HEK293 (cell line): ENCODE measurements at regions not wholly inside any gene's neighbourhood (a gene's known extent, or its start where the extent isn't known, plus 50 kb on each side); places are given as distances from the start of the nearest gene placed in this dataset.

Experiments used
- CTCF ChIA-PET: fragments of 350-600 bp; formaldehyde crosslinking; extraction: SDS; loops from one replicate; lab custom pipeline; 2021; ENCODE audit warnings: antibody characterized with exemption; lab: Yijun Ruan, JAX
- POLR2A ChIA-PET: fragments of 300-600 bp; formaldehyde crosslinking; extraction: SDS; loops from one replicate; lab custom pipeline; 2020; ENCODE audit warnings: antibody characterized with exemption, inconsistent platforms; lab: Yijun Ruan, JAX
- H3K27ac ChIP-seq: fragments of 200-500 bp; sonication (Bioruptor generic); 2 replicates; pipeline ENCODE4 v1.5.1; 2014; ENCODE audit warnings: low read depth, low read length, control low read depth, inconsistent platforms; ENCODE audit errors: extremely low read depth
- H3K36me3 ChIP-seq, 2 experiments: fragments of 200-500 bp in 1 of 2; sonication (Bioruptor generic) in 1 of 2; 1 replicate in 1 of 2; 2 replicates in 1 of 2; pipeline ENCODE4 v1.5.1; 2014 to 2017; ENCODE audit warnings: inconsistent platforms in 2 of 2, low read length in 2 of 2; ENCODE audit not compliant: control insufficient read depth in 2 of 2, insufficient read depth in 1 of 2
- H3K4me1 ChIP-seq: fragments of 200-500 bp; sonication (Bioruptor generic); 2 replicates; pipeline ENCODE4 v1.5.1; 2014; ENCODE audit warnings: mild to moderate bottlenecking, low read length, inconsistent platforms; ENCODE audit not compliant: control insufficient read depth, insufficient read depth
- H3K4me3 ChIP-seq: 2 replicates; pipeline ENCODE4 v1.5.1; 2011; ENCODE audit warnings: low read depth, mild to moderate bottlenecking, control low read depth, low read length, moderate library complexity
- H3K9me3 ChIP-seq: fragments of 200-500 bp; sonication (Bioruptor generic); 2 replicates; pipeline ENCODE4 v1.5.1; 2014; ENCODE audit warnings: low read depth, low read length, inconsistent platforms; ENCODE audit not compliant: control insufficient read depth, insufficient read depth
- ELK4 ChIP-seq: IDR thresholded peaks from 2 replicates; pipeline ENCODE4 v1.6.1; 2011; ENCODE audit warnings: mild to moderate bottlenecking, low read depth, low read length, borderline replicate concordance
- GFI1B ChIP-seq: fragments of 450-650 bp; formaldehyde crosslinking; IDR thresholded peaks from 2 replicates; pipeline ENCODE4 v1.5.1; 2016; ENCODE audit warnings: missing biosample characterization, missing genetic modification characterization
- HIC1 ChIP-seq: fragments of 450-650 bp; formaldehyde crosslinking; IDR thresholded peaks from 2 replicates; pipeline ENCODE4 v1.5.1; 2016; ENCODE audit warnings: missing biosample characterization, missing genetic modification characterization
- KLF17 ChIP-seq: fragments of 450-650 bp; formaldehyde crosslinking; IDR thresholded peaks from 2 replicates; pipeline ENCODE4 v1.5.1; 2016; ENCODE audit warnings: missing biosample characterization, missing genetic modification characterization
- MZF1 ChIP-seq: fragments of 450-650 bp; formaldehyde crosslinking; IDR thresholded peaks from 2 replicates; pipeline ENCODE4 v1.5.1; 2017; ENCODE audit warnings: missing biosample characterization, missing genetic modification characterization, borderline replicate concordance
- PATZ1 ChIP-seq: fragments of 450-650 bp; formaldehyde crosslinking; IDR thresholded peaks from 2 replicates; pipeline ENCODE4 v1.5.1; 2016; ENCODE audit warnings: missing biosample characterization, missing genetic modification characterization
- SCRT1 ChIP-seq: fragments of 450-650 bp; formaldehyde crosslinking; IDR thresholded peaks from 2 replicates; pipeline ENCODE4 v1.5.1; 2016; ENCODE audit warnings: missing biosample characterization, missing genetic modification characterization, borderline replicate concordance
- SCRT2 ChIP-seq: fragments of 450-650 bp; formaldehyde crosslinking; IDR thresholded peaks from 2 replicates; pipeline ENCODE4 v1.5.1; 2016; ENCODE audit warnings: missing biosample characterization, missing genetic modification characterization
- SP7 ChIP-seq: fragments of 450-650 bp; formaldehyde crosslinking; IDR thresholded peaks from 2 replicates; pipeline ENCODE4 v1.5.1; 2016; ENCODE audit warnings: missing biosample characterization, missing genetic modification characterization
- TCF7L2 ChIP-seq: IDR thresholded peaks from 2 replicates; pipeline ENCODE4 v1.6.1; 2011; ENCODE audit warnings: low read depth, mild to moderate bottlenecking, inconsistent platforms, low read length, moderate library complexity, borderline replicate concordance
- ZBTB10 ChIP-seq: fragments of 450-650 bp; formaldehyde crosslinking; IDR thresholded peaks from 2 replicates; pipeline ENCODE4 v1.5.1; 2016; ENCODE audit warnings: missing biosample characterization, missing genetic modification characterization
- ZNF138 ChIP-seq: fragments of 450-650 bp; formaldehyde crosslinking; IDR thresholded peaks from 2 replicates; pipeline ENCODE4 v1.5.1; 2016; ENCODE audit warnings: missing biosample characterization, missing genetic modification characterization, borderline replicate concordance
- ZNF16 ChIP-seq: fragments of 450-650 bp; formaldehyde crosslinking; IDR thresholded peaks from 2 replicates; pipeline ENCODE4 v1.5.1; 2016; ENCODE audit warnings: low read depth, missing biosample characterization, missing genetic modification characterization
- ZNF19 ChIP-seq: fragments of 450-650 bp; formaldehyde crosslinking; IDR thresholded peaks from 2 replicates; pipeline ENCODE4; 2016; ENCODE audit warnings: missing biosample characterization, missing genetic modification characterization, low read depth
- ZNF302 ChIP-seq: fragments of 450-650 bp; formaldehyde crosslinking; IDR thresholded peaks from 2 replicates; pipeline ENCODE4 v1.5.1; 2016; ENCODE audit warnings: missing biosample characterization, missing genetic modification characterization, low read depth
- ZNF423 ChIP-seq: fragments of 450-650 bp; formaldehyde crosslinking; IDR thresholded peaks from 2 replicates; pipeline ENCODE4 v1.5.1; 2016; ENCODE audit warnings: missing biosample characterization, missing genetic modification characterization
- ZNF433 ChIP-seq: fragments of 450-650 bp; formaldehyde crosslinking; IDR thresholded peaks from 2 replicates; pipeline ENCODE4 v1.5.1; 2016; ENCODE audit warnings: missing biosample characterization, missing genetic modification characterization, low read depth
- ZNF544 ChIP-seq: fragments of 450-650 bp; formaldehyde crosslinking; IDR thresholded peaks from 2 replicates; pipeline ENCODE4 v1.5.0; 2017; ENCODE audit warnings: missing biosample characterization, missing genetic modification characterization
- ZNF664 ChIP-seq: fragments of 450-650 bp; formaldehyde crosslinking; IDR thresholded peaks from 2 replicates; pipeline ENCODE4 v1.5.1; 2016; ENCODE audit warnings: missing biosample characterization, missing genetic modification characterization
- ZNF677 ChIP-seq: fragments of 450-650 bp; IDR thresholded peaks from 2 replicates; pipeline ENCODE4 v1.5.0; 2018; ENCODE audit warnings: missing biosample characterization, mild to moderate bottlenecking, missing genetic modification characterization, moderate library complexity

GRCh38 chr1:102296116-102296515 lies 299.4 kb upstream of the OLFM3 start:
- H3K4me3 ChIP-seq = no peak overlapping the region
- H3K9me3 ChIP-seq = no peaks in the 10 kb centered on the region
- TF ChIP-seq HIC1 (tag by site-specific recombination) (no peak), ZNF302 (tag by site-specific recombination) (no peak), TCF7L2 (no peak), PATZ1 (tag by site-specific recombination) (no peak), ZNF664 (no peak), ZNF16 (no peak), ZBTB10 (no peak), ELK4 (no peak), SCRT2 (tag by site-specific recombination) (no peak)
- TF ChIP-seq, all 188 proteins: peak for 0
- no peak overlapping the region for H3K27ac ChIP-seq
- H3K36me3 ChIP-seq = no peaks in the 10 kb centered on the region
- ChIA-PET CTCF (no interaction called here), POLR2A (no interaction called here)
- H3K4me1 ChIP-seq = no peaks in the 10 kb centered on the region

GRCh38 chr1:102282955-102283354 lies 286.2 kb upstream of the OLFM3 start:
- TF ChIP-seq GFI1B = no peak
- TF ChIP-seq SP7 = no peak
- TF ChIP-seq ZNF677 (tag by site-specific recombination) = no peak
- no peak for TF ChIP-seq MZF1 (tag by site-specific recombination)
- ChIA-PET CTCF (no interaction called here), POLR2A (no interaction called here)
- no peak overlapping the region for H3K27ac ChIP-seq
- no peaks in the 10 kb centered on the region for H3K9me3 ChIP-seq
- H3K36me3 ChIP-seq = no peaks in the 10 kb centered on the region
- no peak overlapping the region for H3K4me3 ChIP-seq
- H3K4me1 ChIP-seq = no peaks in the 10 kb centered on the region

GRCh38 chr1:102262994-102263393 lies 266.3 kb upstream of the OLFM3 start:
- Histone ChIP-seq H3K9me3 (no peaks in the 10 kb centered on the region), H3K4me1 (no peaks in the 10 kb centered on the region), H3K27ac (no peak overlapping the region), H3K4me3 (no peak overlapping the region), H3K36me3 (no peaks in the 10 kb centered on the region)
- TF ChIP-seq ZNF19 (tag by site-specific recombination) (no peak), ZNF544 (tag by site-specific recombination) (no peak), ZNF138 (no peak), KLF17 (tag by site-specific recombination) (no peak), ZNF433 (tag by site-specific recombination) (no peak), ZNF423 (tag by site-specific recombination) (no peak), SCRT1 (tag by site-specific recombination) (no peak)
- POLR2A ChIA-PET = no interaction called here
- CTCF ChIA-PET = no interaction called here
